Activated T-cell treated with anti-CD3 and anti-CD28 coated beads for 48 hours (primary cell): ENCODE measurements at regions not wholly inside any gene's neighbourhood (a gene's known extent, or its start where the extent isn't known, plus 50 kb on each side); places are given as distances from the start of the nearest gene placed in this dataset.

Experiments used
- DNase-seq: peaks from one replicate; pipeline ENCODE4 v3.0.0-alpha.2; 2020; ENCODE audit warnings: low read depth

DNA sequence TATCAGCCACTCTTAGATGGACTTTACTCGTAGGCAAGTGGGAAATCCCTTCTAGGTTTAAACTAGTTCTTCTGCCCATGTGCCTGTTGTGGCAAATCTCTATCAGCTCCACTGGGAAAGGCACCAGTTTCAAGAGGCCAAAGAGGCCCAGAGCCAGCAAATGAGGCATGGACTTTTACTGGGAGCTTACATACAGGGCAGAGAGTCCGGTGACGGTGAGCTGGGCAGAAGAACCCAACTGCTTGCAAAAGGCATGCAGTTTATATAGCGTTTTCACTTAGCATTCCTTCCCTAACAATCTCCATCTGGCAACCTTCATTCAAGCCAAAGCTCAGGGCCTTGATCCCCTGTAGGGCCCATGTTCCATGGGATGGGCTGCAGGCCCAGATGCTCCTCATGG lies 93.0 kb upstream of the C3orf80 start:
- DNase-seq, result no peak

DNA sequence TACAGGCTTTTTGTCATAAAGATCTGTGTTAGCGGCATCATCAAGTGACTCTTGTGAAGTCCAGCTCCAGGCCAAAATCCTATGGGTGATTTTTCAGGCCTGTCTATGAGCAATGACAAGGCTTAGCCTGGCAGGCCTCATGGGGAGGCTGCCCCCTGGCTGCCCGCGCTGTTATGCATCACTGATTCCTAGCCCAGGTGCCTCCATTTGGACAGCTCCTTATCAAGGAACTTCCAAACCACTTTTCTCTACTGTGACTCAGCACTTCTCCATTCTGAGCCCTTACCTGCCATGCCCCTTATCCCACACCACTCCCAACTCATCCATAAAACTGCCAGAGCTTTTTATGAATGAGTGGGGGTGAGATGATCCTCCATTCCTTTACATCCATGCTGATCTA lies 91.5 kb upstream of the C3orf80 start:
- no peak for DNase-seq

DNA sequence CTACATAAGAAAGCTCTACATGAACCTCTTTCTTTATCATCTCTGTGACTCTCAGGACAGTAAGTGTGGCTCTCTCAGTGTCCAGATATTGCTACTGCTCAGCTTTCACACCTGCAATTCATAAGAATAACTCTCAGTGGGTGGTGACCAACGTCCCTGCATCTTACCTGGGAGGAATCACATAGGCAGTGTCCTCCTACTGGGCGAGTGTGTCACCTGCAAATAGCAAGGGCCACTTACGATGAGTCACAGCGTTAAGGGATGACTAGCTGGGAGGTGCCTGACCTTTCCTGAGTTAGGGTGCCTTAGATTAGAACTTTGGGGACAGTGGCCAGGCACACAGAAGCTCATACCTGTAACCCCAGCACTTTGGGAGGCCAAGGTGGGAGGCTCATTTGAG lies 90.8 kb upstream of the C3orf80 start:
- DNase-seq, result no peak

DNA sequence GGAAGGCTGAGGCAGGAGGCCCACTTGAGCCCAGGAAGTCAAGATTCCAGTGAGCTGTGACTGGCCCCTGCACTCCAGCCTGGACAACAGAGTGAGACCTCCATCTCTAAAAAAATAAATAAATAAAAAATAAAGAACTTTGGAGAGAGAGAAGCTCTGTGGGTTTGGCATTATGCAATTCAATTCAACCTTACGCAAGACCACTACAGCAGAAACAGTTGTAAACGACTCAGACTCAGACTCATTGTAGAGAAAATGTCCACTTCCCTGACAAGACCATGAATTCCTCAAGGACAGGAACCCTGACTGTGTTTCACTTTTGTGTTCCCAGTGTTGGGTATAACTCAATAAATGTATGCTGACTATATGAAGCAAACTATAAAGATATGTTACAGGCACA lies 90.3 kb upstream of the C3orf80 start:
- no peak for DNase-seq

DNA sequence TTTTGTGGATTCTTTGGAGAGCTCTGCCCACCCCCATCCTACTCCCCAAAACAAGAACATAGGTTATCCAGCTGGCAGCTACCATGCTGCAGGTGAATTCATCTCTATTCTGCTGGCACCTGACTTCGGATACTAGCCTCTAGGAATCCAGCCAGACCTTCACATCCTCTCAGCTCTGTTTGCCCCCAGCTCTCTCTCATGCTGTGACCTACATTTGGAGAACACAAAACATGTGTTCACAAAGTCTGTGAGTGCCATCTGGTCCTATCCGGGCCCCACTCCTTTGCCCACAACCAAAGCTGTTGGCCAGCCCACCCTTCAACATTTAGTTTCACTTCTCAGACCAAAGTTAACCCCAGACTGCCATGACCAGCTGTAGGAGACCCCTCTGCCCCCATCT lies 89.4 kb upstream of the C3orf80 start:
- no peak for DNase-seq

DNA sequence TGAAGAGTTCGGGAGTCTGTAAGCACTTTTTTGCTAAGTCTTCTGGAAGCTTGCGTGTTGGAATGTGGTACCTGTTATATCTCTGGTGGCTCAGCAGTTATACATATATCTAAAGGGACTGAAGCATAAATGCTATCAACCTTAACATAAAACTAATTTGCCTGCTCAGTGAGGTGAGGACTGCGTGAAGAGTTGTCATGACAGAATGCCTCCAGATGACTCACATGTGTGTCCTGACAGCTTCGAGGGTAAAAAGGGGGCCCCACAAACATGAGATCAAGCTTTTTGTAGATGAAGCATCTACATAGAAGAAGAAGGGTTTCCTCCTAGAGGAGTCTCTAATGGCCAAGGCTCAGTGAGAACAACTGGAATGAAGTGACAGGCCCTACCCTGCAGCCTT lies 88.8 kb upstream of the C3orf80 start:
- no peak for DNase-seq

DNA sequence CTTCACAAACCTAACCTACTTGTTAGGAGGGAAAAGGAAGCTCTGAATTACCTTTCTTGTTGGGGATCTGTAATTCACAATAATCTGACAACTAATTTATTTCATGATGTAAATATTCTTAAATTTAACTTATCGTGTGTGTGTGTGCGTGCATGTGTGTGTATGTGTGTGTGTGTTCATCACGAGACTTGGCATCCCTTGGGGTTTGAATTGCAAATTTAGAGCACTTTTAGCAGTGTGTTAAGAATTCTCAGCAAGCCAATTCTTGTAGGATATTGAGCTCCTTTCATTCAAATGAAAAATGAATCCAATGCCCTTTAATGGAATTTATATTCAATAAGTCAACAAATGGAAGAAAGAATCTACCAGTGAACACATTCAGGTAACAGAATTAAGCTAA lies 85.9 kb upstream of the C3orf80 start:
- DNase-seq, result no peak

DNA sequence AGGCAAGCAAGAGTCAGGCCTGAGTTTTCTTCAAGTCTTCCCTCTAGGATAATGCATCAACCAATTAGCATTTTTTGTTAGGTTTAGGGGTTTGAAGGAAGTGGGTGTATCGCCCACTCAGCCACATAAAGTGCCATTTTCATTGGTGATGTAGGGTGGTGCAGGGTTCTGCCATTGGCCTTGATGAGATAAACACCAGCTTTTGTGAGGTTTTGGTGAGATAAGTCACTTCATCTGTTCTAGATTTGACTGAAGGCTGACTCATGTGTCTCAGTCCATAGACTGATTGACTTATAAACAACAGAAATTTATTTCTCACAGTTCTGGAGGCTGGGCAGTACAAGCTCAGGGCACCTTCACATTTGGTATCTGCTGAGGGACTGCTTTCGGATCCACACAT lies 84.5 kb upstream of the C3orf80 start:
- peak; percentile 22 for DNase-seq

DNA sequence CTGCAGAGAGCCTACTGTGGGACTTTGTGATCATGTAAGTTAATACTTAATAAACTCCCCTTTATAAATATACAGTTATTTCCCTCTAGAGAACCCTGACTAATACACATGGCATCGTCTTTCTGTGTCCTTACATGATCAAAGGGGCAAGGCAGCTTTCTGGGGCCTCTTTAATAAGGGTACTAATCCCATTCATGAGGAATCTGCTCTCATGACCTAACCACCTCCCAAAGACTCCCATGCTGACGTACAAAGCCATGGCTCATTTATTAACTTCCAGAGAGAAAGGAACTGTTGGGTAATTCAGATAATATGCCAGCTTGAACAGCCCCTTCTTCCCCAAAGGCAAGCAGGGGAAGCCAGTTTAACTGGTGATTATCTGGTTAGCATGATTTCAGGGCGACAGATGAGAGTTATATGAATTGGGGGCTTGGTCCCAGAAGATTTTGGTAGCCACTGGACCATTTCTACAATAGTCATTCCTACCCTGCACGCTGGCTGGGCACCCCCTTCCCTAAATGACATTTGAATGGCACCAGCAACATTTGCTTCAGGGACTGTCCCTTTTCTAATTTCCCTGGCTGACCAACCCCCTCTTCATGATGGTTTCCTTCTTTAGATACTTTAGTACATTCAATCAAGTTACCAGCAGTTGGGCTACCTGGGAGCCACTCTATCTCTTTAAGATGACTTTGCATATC lies 83.6 kb upstream of the C3orf80 start:
- DNase-seq, result no peak

DNA sequence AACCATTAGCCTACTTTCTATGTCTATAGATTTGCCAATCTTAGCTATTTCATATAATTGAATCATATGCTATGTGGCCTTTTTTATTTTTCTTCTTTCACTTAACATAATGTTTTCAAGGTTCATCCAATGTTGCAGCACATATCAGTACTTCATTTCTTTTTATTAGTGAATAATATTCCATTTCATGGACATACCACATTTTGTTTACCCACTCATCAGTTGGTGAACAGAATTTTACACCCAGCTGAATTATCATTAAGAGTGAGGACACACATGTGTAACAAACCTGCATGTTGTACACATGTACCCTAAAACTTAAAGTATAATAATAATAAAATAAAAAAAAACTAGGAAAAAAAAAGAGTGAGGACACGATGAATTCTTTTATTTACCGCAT lies 81.7 kb upstream of the C3orf80 start:
- DNase-seq, result no peak

DNA sequence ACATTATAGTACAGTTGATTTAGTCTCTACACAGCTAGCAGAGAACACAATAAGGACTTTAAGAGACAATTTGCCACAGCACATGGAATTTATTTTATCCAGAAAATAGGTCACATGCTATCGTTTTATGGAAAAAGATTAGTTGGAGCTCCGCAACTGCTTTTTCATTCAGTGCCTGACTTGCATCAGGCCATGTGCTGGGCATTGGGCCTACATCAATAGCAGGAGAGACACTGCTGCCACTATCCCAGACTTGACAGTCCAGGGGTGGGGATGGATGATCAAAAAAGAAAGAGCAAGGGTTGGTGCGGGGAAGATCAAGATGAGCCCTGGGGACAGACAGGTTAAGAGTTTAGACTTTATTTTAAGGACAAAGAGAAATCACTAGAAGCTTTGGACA lies 75.2 kb upstream of the C3orf80 start:
- DNase-seq, result no peak

DNA sequence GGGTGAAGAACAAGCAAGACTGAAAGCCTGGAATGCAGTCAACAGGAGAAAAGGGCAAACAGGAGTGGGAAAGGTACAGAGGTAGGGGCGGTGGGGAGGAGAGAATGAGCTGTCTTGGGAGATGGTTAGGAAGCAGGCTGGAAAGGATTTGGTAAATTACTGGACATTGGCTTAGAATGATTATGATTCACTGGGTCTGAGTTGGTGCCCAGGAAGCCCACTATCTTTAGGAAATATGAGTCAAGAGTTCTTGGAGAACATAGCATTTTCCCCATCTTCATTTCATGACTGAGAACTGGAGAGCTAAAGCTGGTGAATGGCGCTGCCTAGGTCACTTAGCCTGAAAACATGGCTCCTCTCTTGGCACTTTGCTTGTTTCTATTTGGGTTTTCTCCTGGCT lies 74.7 kb upstream of the C3orf80 start:
- DNase-seq, result no peak

DNA sequence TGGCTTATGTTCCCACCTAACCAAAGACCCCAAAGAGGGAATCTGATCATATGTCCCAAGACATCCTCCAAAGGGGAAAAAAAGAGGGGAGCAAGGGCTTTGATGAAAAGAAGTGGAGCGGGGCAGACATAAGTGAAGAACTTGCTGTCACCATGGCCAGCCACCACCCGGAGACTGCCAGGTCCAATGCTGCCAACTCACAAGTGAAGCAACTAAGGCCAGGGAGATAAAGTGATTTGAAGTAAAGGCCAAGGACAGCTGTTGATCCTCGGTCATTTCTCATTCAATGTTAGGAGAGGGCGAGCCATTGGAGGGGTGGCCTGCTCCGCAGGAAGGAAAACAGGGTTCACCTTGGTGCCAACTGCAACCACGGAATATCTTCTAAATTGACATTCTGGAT lies 72.6 kb upstream of the C3orf80 start:
- no peak for DNase-seq

DNA sequence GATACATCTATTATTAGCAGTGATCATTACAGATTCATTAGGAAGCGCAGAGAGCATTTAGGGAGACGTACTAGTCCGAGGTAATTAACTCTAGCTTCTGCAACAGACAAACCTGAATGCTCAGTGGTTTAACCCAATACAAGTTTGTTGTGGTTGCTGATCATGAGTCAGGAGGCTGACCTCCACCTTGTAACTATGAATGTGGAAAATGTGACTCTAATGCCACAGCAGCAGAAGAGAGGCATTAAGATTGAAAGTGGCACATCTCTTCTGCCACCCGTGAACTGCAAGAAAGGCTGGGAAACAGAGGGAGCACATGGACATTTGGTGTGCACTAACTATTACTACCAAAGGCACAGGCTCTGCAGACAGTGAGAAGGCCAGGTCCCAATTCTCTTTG lies 71.2 kb upstream of the C3orf80 start:
- no peak for DNase-seq

DNA sequence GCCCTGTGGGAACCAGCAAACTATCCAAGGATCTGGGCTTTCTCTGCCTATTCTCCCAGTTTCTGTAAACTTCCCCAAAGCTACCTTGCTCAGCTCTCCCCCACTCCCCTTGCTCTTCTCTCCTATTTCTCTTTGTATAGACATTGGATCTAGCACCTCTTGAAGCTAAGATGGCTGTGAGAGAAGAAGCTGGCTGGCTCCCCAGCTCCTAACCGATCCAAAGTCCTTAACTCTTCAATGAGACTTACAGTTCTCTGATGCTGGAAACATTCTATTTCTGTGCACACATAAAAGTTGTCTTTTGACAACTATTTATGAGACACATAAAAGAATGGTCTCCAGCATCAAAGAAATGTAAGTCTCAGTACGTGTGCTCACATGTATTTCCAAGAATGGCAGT lies 70.6 kb upstream of the C3orf80 start:
- DNase-seq, result no peak

DNA sequence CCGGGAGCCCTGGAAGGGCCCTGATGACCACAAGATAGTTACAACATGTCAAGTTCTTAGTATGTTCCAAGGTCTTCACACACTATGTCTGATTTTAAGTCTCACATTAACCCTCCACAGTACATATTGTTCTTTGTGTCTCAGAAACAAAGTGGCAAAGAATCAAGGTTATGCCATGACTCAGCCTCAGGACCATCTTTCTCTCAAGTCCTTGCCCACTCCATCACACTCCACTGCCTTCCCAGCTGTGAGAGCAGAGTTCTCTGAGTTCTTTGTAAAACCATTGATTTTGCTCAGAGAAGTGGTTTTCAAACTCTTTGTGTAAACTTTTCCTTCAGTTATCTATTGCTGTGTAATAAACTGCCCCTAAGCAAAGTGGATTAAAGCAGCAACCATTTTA lies 67.9 kb upstream of the C3orf80 start:
- DNase-seq, result no peak

DNA sequence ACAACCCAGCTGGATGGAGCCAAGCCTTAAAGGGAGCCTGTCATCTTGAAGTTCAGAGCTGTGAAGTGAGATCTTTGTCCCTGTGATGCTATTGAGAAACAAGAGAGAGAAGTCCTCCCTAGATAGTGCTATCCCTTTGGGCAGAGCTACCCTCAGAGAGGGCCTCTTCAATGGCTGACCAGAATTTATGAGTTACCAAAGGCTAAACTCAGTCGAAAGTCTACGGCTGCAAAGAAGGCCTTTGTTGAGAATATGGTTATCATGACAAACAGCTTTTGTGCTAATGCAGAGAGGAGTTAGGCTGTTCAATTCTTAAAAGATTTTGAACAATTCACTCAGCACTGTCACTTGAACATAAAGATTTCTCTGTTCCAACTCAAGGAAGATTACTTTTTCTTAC lies 65.9 kb upstream of the C3orf80 start:
- DNase-seq, result no peak

DNA sequence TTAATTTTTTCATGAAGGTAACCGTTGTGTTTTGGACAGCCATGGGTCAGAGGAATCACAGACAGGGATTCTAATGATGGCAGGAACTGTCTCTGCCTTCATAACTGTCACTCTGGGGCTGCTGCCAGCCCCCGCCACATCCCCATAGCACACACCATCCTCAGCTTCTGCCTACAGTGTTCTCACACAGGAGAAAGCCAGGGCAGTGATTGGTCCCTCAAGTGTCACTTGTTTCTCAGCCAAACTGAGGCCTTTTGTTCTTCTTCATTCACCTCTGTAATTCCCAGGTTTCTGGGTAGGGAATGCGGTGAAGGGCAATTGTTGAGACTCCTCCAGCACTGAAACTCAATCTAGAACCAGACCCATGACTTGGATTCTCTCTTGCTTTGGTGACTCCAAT lies 65.4 kb upstream of the C3orf80 start:
- DNase-seq, result no peak

DNA sequence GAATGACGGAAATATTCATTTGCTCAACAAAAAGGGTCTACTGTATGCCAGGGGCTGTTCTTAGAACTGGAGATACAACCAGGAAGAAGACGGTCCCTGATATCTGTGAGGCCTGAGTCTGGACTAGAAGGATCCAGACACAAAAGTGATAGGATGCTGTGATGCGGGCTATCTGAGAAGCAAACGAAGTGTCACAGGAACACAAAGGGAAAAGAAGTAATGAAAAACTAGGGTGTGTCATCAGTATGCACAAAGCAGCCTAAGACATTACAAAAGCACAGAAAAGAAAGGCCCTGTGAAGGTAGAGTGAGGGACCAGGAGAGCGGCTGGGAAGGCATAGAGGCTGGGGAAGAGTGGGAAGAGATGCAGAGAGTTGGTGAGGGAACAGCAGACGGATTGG lies 63.3 kb upstream of the C3orf80 start:
- DNase-seq, result no peak

DNA sequence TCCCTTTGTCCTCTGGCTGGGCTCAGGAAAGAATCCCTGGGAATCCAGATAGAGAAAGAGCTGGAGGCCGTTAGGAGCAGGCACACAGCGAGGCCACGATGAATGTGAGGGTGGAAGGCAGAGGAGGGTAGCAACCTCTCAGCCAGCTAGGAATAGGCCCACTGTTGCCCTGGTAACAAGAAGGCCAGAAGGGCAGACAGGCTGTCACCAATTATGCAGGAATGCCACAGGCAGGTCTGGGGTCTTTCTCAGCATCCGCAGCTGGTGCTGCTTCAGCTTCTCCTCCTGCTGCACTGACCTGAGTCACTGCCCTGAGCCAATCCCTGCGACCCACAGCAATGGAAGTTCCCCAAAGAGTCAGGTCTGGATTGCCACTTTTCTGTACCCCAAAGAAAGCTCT lies 62.8 kb upstream of the C3orf80 start:
- DNase-seq, result no peak

DNA sequence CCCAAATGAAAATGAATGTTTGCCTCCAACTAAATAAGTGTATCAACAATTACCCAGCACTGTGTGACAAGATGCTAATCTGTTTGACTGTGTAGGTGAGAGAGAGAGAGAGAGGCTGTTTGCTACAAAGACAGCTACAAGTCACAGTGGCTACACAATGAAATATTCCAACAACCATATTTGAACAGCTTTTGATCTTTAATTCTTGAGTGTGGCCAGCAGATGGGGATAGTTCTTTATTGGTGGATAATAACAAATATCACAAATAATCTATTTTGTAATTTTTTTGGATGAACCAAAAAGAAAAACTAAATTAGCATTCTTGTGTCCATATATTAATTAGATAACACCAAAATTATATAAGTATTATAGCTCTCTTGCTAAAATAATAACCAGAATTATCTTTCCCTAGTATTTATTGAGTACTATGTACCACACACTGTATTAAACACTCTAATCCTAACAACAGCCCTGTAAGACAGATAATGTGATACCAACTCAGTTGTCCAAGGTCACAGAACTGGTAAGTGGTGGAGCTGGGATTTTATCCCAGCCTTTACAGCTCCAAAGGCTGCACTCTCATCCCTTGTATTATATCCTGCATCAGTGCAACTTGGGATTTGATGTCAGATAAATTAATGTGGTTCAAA lies 61.9 kb upstream of the C3orf80 start:
- no peak for DNase-seq

DNA sequence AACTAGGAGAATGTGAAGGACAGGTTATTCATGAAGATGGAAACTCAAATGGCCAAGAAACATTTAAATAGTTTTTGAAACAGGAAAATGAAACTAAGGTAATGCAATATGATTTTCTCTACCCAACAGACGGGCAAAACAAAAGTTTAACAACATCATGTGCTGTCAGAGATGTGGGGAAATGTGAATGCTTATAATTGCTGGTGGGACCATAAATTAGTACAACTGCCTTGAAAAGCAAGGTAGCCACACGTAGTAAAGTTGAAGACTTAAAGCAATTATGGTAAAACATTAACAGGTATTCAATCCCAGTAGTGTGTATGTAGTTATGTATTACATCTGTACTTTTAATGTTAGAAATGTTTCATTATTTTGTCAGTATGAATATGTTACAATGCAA lies 57.0 kb upstream of the C3orf80 start:
- no peak for DNase-seq

DNA sequence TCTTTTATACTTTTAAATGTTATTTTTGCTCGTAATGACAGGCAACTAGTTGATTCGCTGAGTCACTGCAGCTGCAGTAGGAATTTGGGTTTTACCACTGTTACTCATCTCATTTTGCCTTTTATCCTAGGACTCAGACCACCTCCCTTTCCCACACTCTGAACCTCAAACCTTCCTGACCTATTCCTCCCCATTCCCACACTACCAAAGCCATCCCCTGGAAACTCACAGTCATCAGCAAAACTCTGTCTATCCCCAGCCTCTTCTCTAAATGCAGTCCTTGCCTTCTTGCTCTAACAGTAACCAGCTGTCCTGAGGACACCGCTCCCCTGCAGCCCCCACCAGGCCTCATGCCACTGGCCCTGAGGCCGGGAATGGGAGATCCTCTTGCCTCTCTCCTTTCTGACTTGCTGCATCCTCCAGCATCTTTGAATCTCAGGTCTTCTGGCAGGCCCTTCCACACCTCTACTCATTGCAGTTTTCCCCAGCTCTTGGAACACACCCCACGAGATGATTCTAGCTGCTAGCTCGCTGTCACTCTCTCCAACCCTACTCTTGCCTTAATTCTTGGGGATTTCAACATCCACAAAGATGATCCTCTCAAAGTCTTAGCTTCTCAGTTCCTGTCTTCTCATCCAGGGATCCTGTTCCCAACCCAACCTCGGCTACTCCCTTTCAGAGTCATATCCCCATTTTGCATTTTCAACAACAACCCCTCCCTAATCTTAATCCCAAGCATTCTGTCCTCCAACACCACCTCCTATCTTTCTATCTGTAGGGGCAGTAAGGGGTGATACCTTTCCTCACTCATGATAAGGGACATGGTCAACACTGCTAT lies 55.9 kb upstream of the C3orf80 start:
- no peak for DNase-seq
